GM18505 (cell line): ENCODE measurements at regions not wholly inside any gene's neighbourhood (a gene's known extent, or its start where the extent isn't known, plus 50 kb on each side); places are given as distances from the start of the nearest gene placed in this dataset.

Source experiments
- ATAC-seq: cut with Tn5 transposase; IDR thresholded peaks from one replicate; pipeline ENCODE4 v1.9.1; 2021; ENCODE audit not compliant: unreplicated experiment
- POLR2A ChIP-seq: IDR thresholded peaks from 4 replicates; pipeline ENCODE4 v1.6.1; 2011; ENCODE audit warnings: borderline replicate concordance; ENCODE audit not compliant: insufficient read depth, insufficient read length; ENCODE audit errors: extremely low read depth

DNA sequence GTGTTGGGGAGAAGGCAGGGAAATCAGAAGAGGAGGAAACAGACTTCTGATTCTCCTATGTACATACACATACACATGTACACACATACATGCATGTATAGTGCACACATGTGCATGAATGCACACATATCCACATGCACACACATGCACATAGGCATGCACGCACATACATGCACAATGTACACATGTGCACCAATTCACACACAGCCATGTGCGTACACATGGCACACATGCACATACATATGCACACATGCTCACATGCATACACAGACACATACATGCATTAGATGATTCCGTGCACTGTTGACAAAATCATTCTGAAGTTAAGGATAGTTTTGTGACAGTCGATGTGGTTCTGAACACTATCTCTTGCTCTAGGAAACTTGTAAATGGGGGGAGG, 214.0 kb upstream of the CDH13 start:
- TF ChIP-seq POLR2A, result no peak
- no peak for ATAC-seq

DNA sequence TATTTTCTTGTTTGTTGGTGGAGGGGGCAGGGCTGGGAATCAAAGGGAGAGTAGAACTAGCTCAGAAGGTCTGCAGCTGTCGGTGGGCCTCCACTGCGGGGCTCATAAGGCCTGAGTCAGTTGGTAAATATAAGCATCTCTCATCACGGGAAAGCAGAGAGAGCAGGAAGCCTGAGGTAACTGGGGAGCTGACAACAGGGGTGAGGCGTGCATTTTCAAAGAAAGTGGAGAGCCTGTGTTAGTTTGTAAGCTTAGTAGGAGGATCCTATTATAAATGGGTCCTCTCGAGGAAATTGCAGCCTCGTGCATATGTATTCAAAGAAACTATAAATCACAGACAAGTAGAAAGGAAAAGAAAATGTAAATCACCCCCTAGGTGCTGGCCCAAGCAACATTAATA, 221.0 kb upstream of the CDH13 start:
- TF ChIP-seq POLR2A, result no peak
- ATAC-seq, result no peak

GRCh38 chr16:82404586-82405315, 222.0 kb upstream of the CDH13 start:
- no peak for TF ChIP-seq POLR2A
- no peak for ATAC-seq

- no peak for ATAC-seq
- TF ChIP-seq POLR2A, result no peak
Measured at GRCh38 chr16:82402665-82403218, 224.0 kb upstream of the CDH13 start.

GRCh38 chr16:82400046-82400445, 226.7 kb upstream of the CDH13 start:
- TF ChIP-seq POLR2A, result no peak
- ATAC-seq, result no peak

- no peak for TF ChIP-seq POLR2A
- ATAC-seq, result no peak
Measured at GRCh38 chr16:82396509-82396908, 226.5 kb upstream of the MPHOSPH6 start.

GRCh38 chr16:82395212-82395611, 225.2 kb upstream of the MPHOSPH6 start:
- no peak for ATAC-seq
- no peak for TF ChIP-seq POLR2A

DNA sequence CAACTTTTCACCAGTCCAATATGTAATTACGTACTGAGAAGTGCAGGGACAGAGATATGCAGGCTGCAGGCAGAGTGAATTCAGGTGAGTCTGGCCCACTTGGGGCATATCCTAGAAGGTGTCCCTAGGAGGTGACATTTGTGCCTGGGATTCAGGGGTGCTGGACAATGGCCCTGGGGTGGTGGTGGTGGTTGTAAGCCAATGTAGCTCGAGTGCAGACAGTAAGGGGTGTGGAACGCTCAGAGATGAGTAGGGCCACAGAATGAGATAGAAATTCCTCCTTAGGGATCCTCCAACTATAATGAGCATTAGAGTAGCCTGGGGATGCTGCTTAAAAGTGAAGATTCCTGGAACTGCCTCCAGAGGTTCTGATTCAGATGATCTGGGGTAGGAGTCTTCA, 221.7 kb upstream of the MPHOSPH6 start:
- TF ChIP-seq POLR2A, result no peak
- no peak for ATAC-seq

GRCh38 chr16:82389956-82390650, 220.1 kb upstream of the MPHOSPH6 start:
- no peak for ATAC-seq
- no peak for TF ChIP-seq POLR2A

DNA sequence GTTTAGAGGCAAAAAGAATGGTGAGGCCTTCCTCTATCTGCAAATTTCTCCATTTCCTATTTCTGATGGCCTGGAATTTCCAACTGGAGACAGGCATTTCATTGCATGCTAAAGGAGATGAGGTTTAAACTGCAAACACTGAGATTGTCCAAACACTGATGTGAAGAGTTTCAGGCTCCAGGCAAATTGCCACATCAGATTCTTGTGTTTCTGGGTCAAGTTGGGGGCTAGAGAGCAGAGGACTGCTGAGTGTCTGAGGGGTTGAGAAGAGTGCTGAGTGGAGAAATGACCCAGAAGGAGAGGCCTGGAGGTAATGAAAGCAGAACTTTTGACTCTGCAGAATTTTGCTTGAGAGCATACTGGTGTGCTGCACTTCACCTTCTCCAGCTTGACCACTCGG, 216.7 kb upstream of the MPHOSPH6 start:
- TF ChIP-seq POLR2A, result no peak
- ATAC-seq, result no peak

GRCh38 chr16:82384949-82385348, 214.9 kb upstream of the MPHOSPH6 start:
- no peak for ATAC-seq
- no peak for TF ChIP-seq POLR2A

DNA sequence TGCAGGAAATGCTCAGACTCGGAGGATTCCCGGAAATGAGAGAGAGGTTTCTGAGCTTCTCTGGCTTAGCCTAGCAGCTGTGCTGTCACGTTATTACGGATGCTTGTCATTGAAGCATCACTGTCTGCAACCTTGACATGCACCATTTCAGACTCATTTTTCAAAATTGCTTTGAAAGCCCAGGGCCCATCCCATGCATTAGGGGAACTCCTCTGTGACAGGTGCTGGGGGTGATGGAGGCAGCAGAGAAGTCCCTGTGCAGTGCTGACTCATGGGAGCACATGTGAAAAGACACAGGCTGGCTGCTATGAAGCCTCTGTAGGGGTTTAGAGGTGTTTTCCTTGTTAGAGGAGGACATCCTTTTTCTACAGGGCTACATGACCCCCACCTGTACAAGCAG, 214.0 kb upstream of the MPHOSPH6 start:
- no peak for ATAC-seq
- no peak for TF ChIP-seq POLR2A

GRCh38 chr16:82382521-82382920, 212.5 kb upstream of the MPHOSPH6 start:
- no peak for TF ChIP-seq POLR2A
- no peak for ATAC-seq

- no peak for TF ChIP-seq POLR2A
- ATAC-seq, result no peak
Measured at GRCh38 chr16:82379551-82379950, 209.5 kb upstream of the MPHOSPH6 start.
